Breast epithelium (tissue), 4 donors: ENCODE measurements at regions not wholly inside any gene's neighbourhood (a gene's known extent, or its start where the extent isn't known, plus 50 kb on each side); places are given as distances from the start of the nearest gene placed in this dataset.

Source experiments
- DNase-seq, 2 donors: peaks; one replicate each; pipeline ENCODE4 v3.0.0-alpha.2; 2019; ENCODE audit warnings: low spot score in 2 of 2
- H3K27ac ChIP-seq, 2 donors: fragments of 200-600 bp; sonication (generic) in 1 of 2; one replicate each; pipeline ENCODE4 v1.5.1; 2016 to 2019; ENCODE audit warnings: mild to moderate bottlenecking in 1 of 2
- H3K27me3 ChIP-seq, 2 donors: fragments of 200-600 bp; sonication (generic) in 1 of 2; one replicate each; pipeline versions ENCODE4 v1.5.1 to v1.6.0; 2017 to 2019; ENCODE audit warnings: control low read depth in 1 of 2, mild to moderate bottlenecking in 1 of 2
- H3K36me3 ChIP-seq: fragments of 200-600 bp; one replicate; pipeline ENCODE4 v1.5.1; 2019
- H3K4me1 ChIP-seq, 2 donors: fragments of 200-600 bp; sonication (generic); one replicate each; pipeline ENCODE4 v1.5.1; 2016 to 2019; ENCODE audit warnings: control low read depth in 1 of 2
- H3K4me3 ChIP-seq, 3 donors: fragments of 200-600 bp; sonication (generic); 1 replicate in 2 of 3; 2 replicates in 1 of 3; pipeline ENCODE4 v1.5.1; 2016 to 2019; ENCODE audit warnings: mild to moderate bottlenecking in 3 of 3, moderate library complexity in 2 of 3
- H3K9me3 ChIP-seq, 2 donors: fragments of 200-600 bp; sonication (generic) in 1 of 2; one replicate each; pipeline ENCODE4 v1.5.1; 2016 to 2019; ENCODE audit warnings: control low read depth in 1 of 2
- CTCF ChIP-seq, 3 donors: fragments of 450-650 bp; IDR thresholded peaks; one replicate each; pipeline ENCODE4 v1.5.1; 2016 to 2017; ENCODE audit warnings: antibody characterized with exemption in 3 of 3, mild to moderate bottlenecking in 3 of 3, moderate library complexity in 3 of 3
- POLR2A ChIP-seq: fragments of 450-650 bp; IDR thresholded peaks from one replicate; pipeline ENCODE4 v1.6.1; 2016; ENCODE audit warnings: antibody characterized with exemption, mild to moderate bottlenecking, moderate library complexity
- POLR2AphosphoS5 ChIP-seq, 3 donors: sonication (generic); formaldehyde crosslinking; IDR thresholded peaks; one replicate each; pipeline ENCODE4 v1.6.1; 2017; ENCODE audit warnings: antibody characterized with exemption in 3 of 3
- intact Hi-C: fragments of 100-400 bp; cut with DNase I; formaldehyde crosslinking; loops from one replicate; pipeline ENCODE4 v1.15.1; 2023; ENCODE audit warnings: low total_unique reads

GRCh38 chr5:152221721-152222629, 183.1 kb downstream of the NMUR2 start:
- Histone ChIP-seq H3K36me3 (no peaks in the 10 kb centered on the region), H3K4me3 (no peak overlapping the region), H3K27me3 (no peaks in the 10 kb centered on the region), H3K27ac (no peak overlapping the region), H3K4me1 (no peaks in the 10 kb centered on the region), H3K9me3 (no peaks in the 10 kb centered on the region)
- intact Hi-C loops = no loop called here
- TF ChIP-seq POLR2AphosphoS5 (IDR thresholded peaks at IDR 0.05) (no peak), POLR2A (no peak), CTCF (IDR thresholded peaks at IDR 0.05) (no peak)
- DNase-seq = no peak

DNA sequence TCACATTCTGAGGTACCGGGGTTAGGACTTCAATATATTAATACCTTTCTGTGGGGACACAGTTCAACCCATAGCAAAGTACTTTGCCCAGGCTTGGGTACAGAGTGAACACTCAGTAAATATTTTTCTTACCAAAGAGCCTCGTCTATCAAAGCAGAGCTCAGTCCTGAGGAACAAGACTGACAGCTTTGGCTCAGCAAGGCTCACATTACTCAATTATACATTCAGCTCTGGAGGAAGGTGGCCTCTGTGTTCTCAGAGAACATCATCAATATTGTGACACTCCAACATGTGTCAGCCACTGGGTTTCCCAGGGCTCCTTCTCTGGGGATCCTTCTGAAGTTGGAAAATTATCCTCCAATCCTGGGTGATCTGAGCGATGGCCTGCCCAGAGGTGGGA, 186.4 kb downstream of the NMUR2 start:
- intact Hi-C loops = no loop called here
- Histone ChIP-seq H3K36me3 (no peaks in the 10 kb centered on the region), H3K9me3 (no peaks in the 10 kb centered on the region), H3K4me1 (no peaks in the 10 kb centered on the region), H3K27me3 (no peaks in the 10 kb centered on the region), H3K27ac (no peak overlapping the region), H3K4me3 (no peak overlapping the region)
- DNase-seq = no peak
- TF ChIP-seq CTCF (IDR thresholded peaks at IDR 0.05) = no peak

GRCh38 chr5:152205804-152206203, 199.3 kb downstream of the NMUR2 start:
- intact Hi-C loops = no loop called here
- Histone ChIP-seq H3K4me1 (no peaks in the 10 kb centered on the region), H3K27me3 (no peaks in the 10 kb centered on the region), H3K27ac (no peak overlapping the region), H3K9me3 (no peaks in the 10 kb centered on the region), H3K36me3 (no peaks in the 10 kb centered on the region), H3K4me3 (no peak overlapping the region)
- no peak for DNase-seq
- no peak for TF ChIP-seq POLR2AphosphoS5 (IDR thresholded peaks at IDR 0.05)
- TF ChIP-seq CTCF (IDR thresholded peaks at IDR 0.05) = no peak
- TF ChIP-seq POLR2A = no peak

GRCh38 chr5:152202321-152202720, 202.8 kb downstream of the NMUR2 start:
- TF ChIP-seq POLR2A (no peak), CTCF (IDR thresholded peaks at IDR 0.05) (no peak), POLR2AphosphoS5 (IDR thresholded peaks at IDR 0.05) (no peak)
- H3K27me3 ChIP-seq = no peaks in the 10 kb centered on the region
- H3K4me1 ChIP-seq = no peaks in the 10 kb centered on the region
- no peak overlapping the region for H3K4me3 ChIP-seq
- H3K9me3 ChIP-seq = no peaks in the 10 kb centered on the region
- intact Hi-C loops = no loop called here
- no peaks in the 10 kb centered on the region for H3K36me3 ChIP-seq
- no peak for DNase-seq
- H3K27ac ChIP-seq = no peak overlapping the region

GRCh38 chr5:152193391-152194107, 211.5 kb downstream of the NMUR2 start:
- H3K4me1 ChIP-seq = no peaks in the 10 kb centered on the region
- H3K36me3 ChIP-seq = no peaks in the 10 kb centered on the region
- no peaks in the 10 kb centered on the region for H3K27me3 ChIP-seq
- H3K9me3 ChIP-seq = peaks cover 0 to 8% of the 10 kb centered on the region in 2 donors
- TF ChIP-seq POLR2AphosphoS5 (IDR thresholded peaks at IDR 0.05) = no peak
- no peak for TF ChIP-seq CTCF (IDR thresholded peaks at IDR 0.05)
- no peak for TF ChIP-seq POLR2A
- intact Hi-C loops = no loop called here
- DNase-seq = no peak
- no peak overlapping the region for H3K4me3 ChIP-seq
- no peak overlapping the region for H3K27ac ChIP-seq
